H1 (cell line): ENCODE measurements at regions not wholly inside any gene's neighbourhood (a gene's known extent, or its start where the extent isn't known, plus 50 kb on each side); places are given as distances from the start of the nearest gene placed in this dataset.

Source experiments
- CTCF ChIA-PET: fragments of 300-600 bp; sonication (Branson Sonifier 250); formaldehyde crosslinking; loops from one replicate; lab custom pipeline; 2021; ENCODE audit not compliant: partially characterized antibody; lab: Charles Lee
- POLR2A ChIA-PET: fragments of 300-600 bp; sonication (Branson Sonifier 250); formaldehyde crosslinking; loops from one replicate; lab custom pipeline; 2021; ENCODE audit warnings: inconsistent platforms; ENCODE audit not compliant: partially characterized antibody; lab: Charles Lee
- DNase-seq, 2 experiments: peaks; one replicate each; pipeline versions ENCODE4 v3.0.0 to v3.0.0-alpha.2; 2010 to 2022; ENCODE audit warnings: low spot score in 2 of 2, low read depth in 1 of 2, mixed read lengths in 1 of 2
- FAIRE-seq: peaks from 2 replicates; lab custom pipeline; 2011; peaks lifted over from hg19 to GRCh38; lab: Jason Lieb, UNC
- H2AFZ ChIP-seq: 2 replicates; pipeline ENCODE4 v1.8.1; 2012; ENCODE audit warnings: low read length, inconsistent platforms
- H2AK5ac ChIP-seq: 2 replicates; pipeline ENCODE4 v1.6.1; 2013; ENCODE audit warnings: low read depth, low read length
- H2BK120ac ChIP-seq: replicated peaks from 2 replicates; pipeline ENCODE3; 2013; ENCODE audit warnings: low read depth, low read length, inconsistent platforms
- H2BK12ac ChIP-seq: 2 replicates; pipeline ENCODE4 v1.6.1; 2013; ENCODE audit warnings: low read depth, low read length
- H2BK15ac ChIP-seq: 2 replicates; pipeline ENCODE4 v1.6.1; 2013; ENCODE audit warnings: low read length
- H2BK20ac ChIP-seq: 2 replicates; pipeline ENCODE4 v1.6.1; 2013; ENCODE audit warnings: low read length
- H2BK5ac ChIP-seq: 2 replicates; pipeline ENCODE4 v1.6.1; 2013; ENCODE audit warnings: low read depth, low read length
- H3K14ac ChIP-seq: 2 replicates; pipeline ENCODE4 v1.6.1; 2013; ENCODE audit warnings: inconsistent platforms; ENCODE audit not compliant: insufficient read length
- H3K18ac ChIP-seq: 2 replicates; pipeline ENCODE4 v1.6.1; 2013; ENCODE audit warnings: low read length; ENCODE audit errors: extremely low read depth
- H3K23ac ChIP-seq: 2 replicates; pipeline ENCODE4 v1.6.1; 2013; ENCODE audit warnings: inconsistent platforms; ENCODE audit not compliant: insufficient read length
- H3K23me2 ChIP-seq: 2 replicates; pipeline ENCODE4 v1.6.1; 2013; ENCODE audit warnings: low read depth, low read length
- H3K27ac ChIP-seq: 2 replicates; pipeline ENCODE4 v1.6.1; 2011; ENCODE audit warnings: low read depth, low read length, inconsistent platforms
- H3K27me3 ChIP-seq, 4 experiments: replicated peaks in 1 of 4; 1 replicate in 1 of 4; 2 replicates in 3 of 4; pipeline versions ENCODE4 v1.6.1 to v1.8.1; 2011 to 2013; ENCODE audit warnings: low read length in 3 of 4, mild to moderate bottlenecking in 3 of 4, inconsistent platforms in 2 of 4, mixed read lengths in 2 of 4, moderate library complexity in 1 of 4; ENCODE audit not compliant: control insufficient read depth in 3 of 4, insufficient read depth in 3 of 4; ENCODE audit errors: extremely low read depth in 1 of 4
- H3K36me3 ChIP-seq, 4 experiments: 2 replicates each; pipeline versions ENCODE4 v1.6.1 to v1.8.1; 2011 to 2013; ENCODE audit warnings: mild to moderate bottlenecking in 4 of 4, low read length in 3 of 4, moderate library complexity in 2 of 4, control low read depth in 1 of 4, inconsistent platforms in 1 of 4; ENCODE audit not compliant: insufficient read depth in 4 of 4, control insufficient read depth in 2 of 4
- H3K4ac ChIP-seq: replicated peaks from 2 replicates; pipeline ENCODE3; 2013; ENCODE audit warnings: low read length, low read depth, mixed read lengths, inconsistent platforms; ENCODE audit not compliant: insufficient read length
- H3K4me1 ChIP-seq, 4 experiments: replicated peaks in 1 of 4; 1 replicate in 1 of 4; 2 replicates in 3 of 4; pipeline versions ENCODE4 v1.6.1 to v1.8.1; 2011 to 2013; ENCODE audit warnings: low read length in 3 of 4, inconsistent platforms in 2 of 4, mixed read lengths in 1 of 4; ENCODE audit not compliant: insufficient read depth in 4 of 4, control insufficient read depth in 3 of 4
- H3K4me2 ChIP-seq, 2 experiments: 2 replicates each; pipeline versions ENCODE4 v1.6.1 to v1.8.1; 2011 to 2013; ENCODE audit warnings: low read depth in 2 of 2, low read length in 2 of 2, control low read depth in 1 of 2, inconsistent platforms in 1 of 2, mild to moderate bottlenecking in 1 of 2; ENCODE audit not compliant: insufficient read depth in 1 of 2
- H3K4me3 ChIP-seq, 4 experiments: fragments of 200-600, 300-600 bp in 1 of 4; sonication (generic), shearing (Covaris generic), sonication (Bioruptor Twin) in 1 of 4; 2 replicates each; pipeline versions ENCODE4 v1.5.1 to v1.8.1; 2011 to 2016; ENCODE audit warnings: low read length in 4 of 4, low read depth in 3 of 4, control low read depth in 2 of 4, inconsistent platforms in 2 of 4, mild to moderate bottlenecking in 2 of 4, mixed read lengths in 1 of 4, moderate library complexity in 1 of 4; ENCODE audit not compliant: insufficient read depth in 2 of 4; ENCODE audit errors: extremely low read depth in 1 of 4
- H3K56ac ChIP-seq: replicated peaks from 2 replicates; pipeline ENCODE3; 2013; ENCODE audit warnings: low read depth, mild to moderate bottlenecking, mixed read lengths, low read length, inconsistent platforms; ENCODE audit not compliant: insufficient read length
- H3K79me1 ChIP-seq: 2 replicates; pipeline ENCODE4 v1.6.1; 2013; ENCODE audit warnings: low read depth, low read length, control low read depth
- H3K79me2 ChIP-seq, 2 experiments: 2 replicates each; pipeline versions ENCODE4 v1.6.1 to v1.8.1; 2012 to 2013; ENCODE audit warnings: low read length in 2 of 2, mild to moderate bottlenecking in 2 of 2, inconsistent platforms in 1 of 2; ENCODE audit not compliant: insufficient read depth in 2 of 2, control insufficient read depth in 1 of 2
- H3K9ac ChIP-seq, 4 experiments: replicated peaks in 1 of 4; 1 replicate in 1 of 4; 2 replicates in 3 of 4; pipeline versions ENCODE4 v1.6.1 to v1.8.1; 2011 to 2013; ENCODE audit warnings: low read depth in 3 of 4, low read length in 3 of 4, control low read depth in 2 of 4, mild to moderate bottlenecking in 2 of 4, moderate library complexity in 2 of 4, inconsistent platforms in 1 of 4; ENCODE audit errors: extremely low read depth in 1 of 4
- H3K9me3 ChIP-seq, 2 experiments: 2 replicates each; pipeline versions ENCODE4 v1.6.1 to v1.8.1; 2012 to 2013; ENCODE audit warnings: mild to moderate bottlenecking in 2 of 2, moderate library complexity in 2 of 2, control low read depth in 1 of 2, inconsistent platforms in 1 of 2, low read depth in 1 of 2, low read length in 1 of 2, mixed read lengths in 1 of 2; ENCODE audit not compliant: insufficient read depth in 2 of 2
- H4K20me1 ChIP-seq, 2 experiments: replicated peaks in 1 of 2; 2 replicates each; pipeline versions ENCODE3 to v1.8.1; 2011 to 2013; ENCODE audit warnings: inconsistent platforms in 2 of 2, low read length in 2 of 2, mild to moderate bottlenecking in 1 of 2; ENCODE audit not compliant: insufficient read depth in 2 of 2, control insufficient read depth in 1 of 2
- H4K5ac ChIP-seq: 2 replicates; pipeline ENCODE4 v1.6.1; 2013; ENCODE audit warnings: low read length, low read depth, mixed read lengths, inconsistent platforms; ENCODE audit not compliant: insufficient read length
- H4K8ac ChIP-seq: 2 replicates; pipeline ENCODE4 v1.8.0; 2013; ENCODE audit warnings: mild to moderate bottlenecking, moderate library complexity, low read length, inconsistent platforms; ENCODE audit not compliant: insufficient read depth; ENCODE audit errors: extremely low read depth
- H4K91ac ChIP-seq: replicated peaks from 2 replicates; pipeline ENCODE3; 2013; ENCODE audit warnings: low read length, mixed read lengths, inconsistent platforms; ENCODE audit not compliant: insufficient read length
- WGBS, 2 experiments: shearing (Covaris generic) in 1 of 2; methylation state at CpG; one replicate each; pipeline versions ENCODE4 v1.1.6 to v1.1.7; 2013 to 2015; ENCODE audit warnings: low lambda C conversion rate in 2 of 2, mixed read lengths in 2 of 2, inconsistent platforms in 1 of 2, low coverage in 1 of 2, missing lambda C conversion rate in 1 of 2; ENCODE audit not compliant: insufficient replicate concordance in 2 of 2, insufficient coverage in 1 of 2, insufficient read length in 1 of 2; ENCODE audit errors: extremely low coverage in 1 of 2, missing lambda C conversion rate in 1 of 2; 5-methylcytosine and 5-hydroxymethylcytosine counted together
- TF ChIP-seq, protein P1 (sequence below): fragments of 300-600 bp; sonication (generic); IDR thresholded peaks from 2 replicates; pipeline ENCODE4 v1.7.1; 2012; ENCODE audit warnings: low read length, moderate library complexity, mild to moderate bottlenecking, inconsistent platforms; ENCODE audit not compliant: insufficient replicate concordance

DNA sequence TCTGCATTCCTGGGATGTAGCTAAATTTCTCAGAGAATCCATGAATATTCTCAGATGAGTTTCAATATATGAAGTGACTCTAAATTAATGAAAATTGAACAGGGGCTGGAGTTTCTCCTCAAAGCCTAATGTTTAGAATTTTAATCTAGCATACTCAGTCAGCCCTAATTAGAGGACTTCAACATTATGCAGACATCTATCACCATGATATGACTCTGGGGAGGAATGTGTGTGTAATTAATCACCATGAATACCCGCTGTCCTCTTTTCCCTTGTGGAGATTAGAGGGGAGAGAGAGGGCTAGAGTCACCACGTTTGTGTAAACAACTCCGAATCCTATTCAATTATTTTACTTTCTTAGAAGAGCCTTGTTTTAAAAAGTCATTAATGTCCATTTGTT is 698.6 kb upstream of the MDGA2 start:
- POLR2A ChIA-PET = no interaction called here

More for the DNA sequence above, 698.6 kb upstream of the MDGA2 start:
- WGBS, 2 experiments = 74% methylated on average over 3 of the region's 3 CpGs; no CpG with 5 or more reads in 1 of the 2 experiments
- Histone ChIP-seq H3K27ac (no peak overlapping the region), H3K27me3 (no peaks in the 10 kb centered on the region), H3K23me2 (no peaks in the 10 kb centered on the region), H2AFZ (no peak overlapping the region), H3K18ac (no peak overlapping the region), H3K23ac (no peak overlapping the region), H2BK12ac (no peak overlapping the region), H3K79me2 (no peaks in the 10 kb centered on the region), H2BK5ac (no peak overlapping the region), H2AK5ac (no peak overlapping the region), H2BK120ac (no peak overlapping the region), H3K4me3 (no peak overlapping the region), H3K4me1 (no peaks in the 10 kb centered on the region; a peak in 1 of 7 replicates), H3K9me3 (no peaks in the 10 kb centered on the region), H3K56ac (no peak overlapping the region), H4K8ac (no peak overlapping the region), H3K9ac (no peak overlapping the region), H4K20me1 (no peaks in the 10 kb centered on the region), H4K91ac (no peak overlapping the region), H3K36me3 (no peaks in the 10 kb centered on the region), H3K4ac (no peak overlapping the region), H4K5ac (no peak overlapping the region), H3K4me2 (no peak overlapping the region), H3K14ac (no peak overlapping the region), H3K79me1 (no peaks in the 10 kb centered on the region), H2BK15ac (no peak overlapping the region), H2BK20ac (no peak overlapping the region)
- TF ChIP-seq, protein P1, sequence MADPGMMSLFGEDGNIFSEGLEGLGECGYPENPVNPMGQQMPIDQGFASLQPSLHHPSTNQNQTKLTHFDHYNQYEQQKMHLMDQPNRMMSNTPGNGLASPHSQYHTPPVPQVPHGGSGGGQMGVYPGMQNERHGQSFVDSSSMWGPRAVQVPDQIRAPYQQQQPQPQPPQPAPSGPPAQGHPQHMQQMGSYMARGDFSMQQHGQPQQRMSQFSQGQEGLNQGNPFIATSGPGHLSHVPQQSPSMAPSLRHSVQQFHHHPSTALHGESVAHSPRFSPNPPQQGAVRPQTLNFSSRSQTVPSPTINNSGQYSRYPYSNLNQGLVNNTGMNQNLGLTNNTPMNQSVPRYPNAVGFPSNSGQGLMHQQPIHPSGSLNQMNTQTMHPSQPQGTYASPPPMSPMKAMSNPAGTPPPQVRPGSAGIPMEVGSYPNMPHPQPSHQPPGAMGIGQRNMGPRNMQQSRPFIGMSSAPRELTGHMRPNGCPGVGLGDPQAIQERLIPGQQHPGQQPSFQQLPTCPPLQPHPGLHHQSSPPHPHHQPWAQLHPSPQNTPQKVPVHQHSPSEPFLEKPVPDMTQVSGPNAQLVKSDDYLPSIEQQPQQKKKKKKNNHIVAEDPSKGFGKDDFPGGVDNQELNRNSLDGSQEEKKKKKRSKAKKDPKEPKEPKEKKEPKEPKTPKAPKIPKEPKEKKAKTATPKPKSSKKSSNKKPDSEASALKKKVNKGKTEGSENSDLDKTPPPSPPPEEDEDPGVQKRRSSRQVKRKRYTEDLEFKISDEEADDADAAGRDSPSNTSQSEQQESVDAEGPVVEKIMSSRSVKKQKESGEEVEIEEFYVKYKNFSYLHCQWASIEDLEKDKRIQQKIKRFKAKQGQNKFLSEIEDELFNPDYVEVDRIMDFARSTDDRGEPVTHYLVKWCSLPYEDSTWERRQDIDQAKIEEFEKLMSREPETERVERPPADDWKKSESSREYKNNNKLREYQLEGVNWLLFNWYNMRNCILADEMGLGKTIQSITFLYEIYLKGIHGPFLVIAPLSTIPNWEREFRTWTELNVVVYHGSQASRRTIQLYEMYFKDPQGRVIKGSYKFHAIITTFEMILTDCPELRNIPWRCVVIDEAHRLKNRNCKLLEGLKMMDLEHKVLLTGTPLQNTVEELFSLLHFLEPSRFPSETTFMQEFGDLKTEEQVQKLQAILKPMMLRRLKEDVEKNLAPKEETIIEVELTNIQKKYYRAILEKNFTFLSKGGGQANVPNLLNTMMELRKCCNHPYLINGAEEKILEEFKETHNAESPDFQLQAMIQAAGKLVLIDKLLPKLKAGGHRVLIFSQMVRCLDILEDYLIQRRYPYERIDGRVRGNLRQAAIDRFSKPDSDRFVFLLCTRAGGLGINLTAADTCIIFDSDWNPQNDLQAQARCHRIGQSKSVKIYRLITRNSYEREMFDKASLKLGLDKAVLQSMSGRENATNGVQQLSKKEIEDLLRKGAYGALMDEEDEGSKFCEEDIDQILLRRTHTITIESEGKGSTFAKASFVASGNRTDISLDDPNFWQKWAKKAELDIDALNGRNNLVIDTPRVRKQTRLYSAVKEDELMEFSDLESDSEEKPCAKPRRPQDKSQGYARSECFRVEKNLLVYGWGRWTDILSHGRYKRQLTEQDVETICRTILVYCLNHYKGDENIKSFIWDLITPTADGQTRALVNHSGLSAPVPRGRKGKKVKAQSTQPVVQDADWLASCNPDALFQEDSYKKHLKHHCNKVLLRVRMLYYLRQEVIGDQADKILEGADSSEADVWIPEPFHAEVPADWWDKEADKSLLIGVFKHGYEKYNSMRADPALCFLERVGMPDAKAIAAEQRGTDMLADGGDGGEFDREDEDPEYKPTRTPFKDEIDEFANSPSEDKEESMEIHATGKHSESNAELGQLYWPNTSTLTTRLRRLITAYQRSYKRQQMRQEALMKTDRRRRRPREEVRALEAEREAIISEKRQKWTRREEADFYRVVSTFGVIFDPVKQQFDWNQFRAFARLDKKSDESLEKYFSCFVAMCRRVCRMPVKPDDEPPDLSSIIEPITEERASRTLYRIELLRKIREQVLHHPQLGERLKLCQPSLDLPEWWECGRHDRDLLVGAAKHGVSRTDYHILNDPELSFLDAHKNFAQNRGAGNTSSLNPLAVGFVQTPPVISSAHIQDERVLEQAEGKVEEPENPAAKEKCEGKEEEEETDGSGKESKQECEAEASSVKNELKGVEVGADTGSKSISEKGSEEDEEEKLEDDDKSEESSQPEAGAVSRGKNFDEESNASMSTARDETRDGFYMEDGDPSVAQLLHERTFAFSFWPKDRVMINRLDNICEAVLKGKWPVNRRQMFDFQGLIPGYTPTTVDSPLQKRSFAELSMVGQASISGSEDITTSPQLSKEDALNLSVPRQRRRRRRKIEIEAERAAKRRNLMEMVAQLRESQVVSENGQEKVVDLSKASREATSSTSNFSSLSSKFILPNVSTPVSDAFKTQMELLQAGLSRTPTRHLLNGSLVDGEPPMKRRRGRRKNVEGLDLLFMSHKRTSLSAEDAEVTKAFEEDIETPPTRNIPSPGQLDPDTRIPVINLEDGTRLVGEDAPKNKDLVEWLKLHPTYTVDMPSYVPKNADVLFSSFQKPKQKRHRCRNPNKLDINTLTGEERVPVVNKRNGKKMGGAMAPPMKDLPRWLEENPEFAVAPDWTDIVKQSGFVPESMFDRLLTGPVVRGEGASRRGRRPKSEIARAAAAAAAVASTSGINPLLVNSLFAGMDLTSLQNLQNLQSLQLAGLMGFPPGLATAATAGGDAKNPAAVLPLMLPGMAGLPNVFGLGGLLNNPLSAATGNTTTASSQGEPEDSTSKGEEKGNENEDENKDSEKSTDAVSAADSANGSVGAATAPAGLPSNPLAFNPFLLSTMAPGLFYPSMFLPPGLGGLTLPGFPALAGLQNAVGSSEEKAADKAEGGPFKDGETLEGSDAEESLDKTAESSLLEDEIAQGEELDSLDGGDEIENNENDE = no peak
- DNase-seq = no peak
- CTCF ChIA-PET = no interaction called here
- no peak for FAIRE-seq
